GM18498 (cell line): ENCODE measurements at regions not wholly inside any gene's neighbourhood (a gene's known extent, or its start where the extent isn't known, plus 50 kb on each side); places are given as distances from the start of the nearest gene placed in this dataset.
"Not testable (repeated sequence)": the region's sequence is repeated elsewhere in the genome, so short reads cannot be mapped to it uniquely, and the experiment has no call there.

Experiments
- ATAC-seq: cut with Tn5 transposase; IDR thresholded peaks from one replicate; pipeline ENCODE4 v1.9.1; 2021; ENCODE audit warnings: mild to moderate bottlenecking, moderate library complexity; ENCODE audit not compliant: unreplicated experiment

- ATAC-seq: no peak
Observed at GRCh38 chr17:72385475-72385874, 264.7 kb downstream of the SOX9 start.

- ATAC-seq: not testable (repeated sequence)
Observed at GRCh38 chr17:72386173-72386572, 265.4 kb downstream of the SOX9 start.

- no peak for ATAC-seq
Observed at GRCh38 chr17:72386619-72387237, 265.9 kb downstream of the SOX9 start.

- no peak for ATAC-seq
Observed at GRCh38 chr17:72387487-72387886, 266.7 kb downstream of the SOX9 start.

GRCh38 chr17:72387969-72388368 lies 267.1 kb downstream of the SOX9 start:
- ATAC-seq: no peak

- ATAC-seq: peak; percentile 74
Observed at GRCh38 chr17:72388765-72389473, 268.1 kb downstream of the SOX9 start.

- no peak for ATAC-seq
Observed at GRCh38 chr17:72390675-72391508, 270.1 kb downstream of the SOX9 start.

- no peak for ATAC-seq
Observed at GRCh38 chr17:72392056-72393010, 271.5 kb downstream of the SOX9 start.

- no peak for ATAC-seq
Observed at GRCh38 chr17:72393553-72393952, 272.7 kb downstream of the SOX9 start.

GRCh38 chr17:72394531-72394930 lies 273.7 kb downstream of the SOX9 start:
- ATAC-seq: no peak

GRCh38 chr17:72396121-72396520 lies 275.3 kb downstream of the SOX9 start:
- no peak for ATAC-seq

GRCh38 chr17:72397223-72397667 lies 276.4 kb downstream of the SOX9 start:
- ATAC-seq: no peak

- ATAC-seq: no peak
Observed at GRCh38 chr17:72397687-72398086, 276.9 kb downstream of the SOX9 start.

- ATAC-seq: no peak
Observed at GRCh38 chr17:72399023-72399607, 278.3 kb downstream of the SOX9 start.

- ATAC-seq: no peak
Observed at GRCh38 chr17:72399608-72400487, 279.0 kb downstream of the SOX9 start.

GRCh38 chr17:72400488-72400827 lies 279.6 kb downstream of the SOX9 start:
- no peak for ATAC-seq

- ATAC-seq: no peak
Observed at GRCh38 chr17:72400863-72401262, 280.0 kb downstream of the SOX9 start.

- no peak for ATAC-seq
Observed at GRCh38 chr17:72401883-72402726, 281.3 kb downstream of the SOX9 start.
